ENCODE measurements at regions not wholly inside any gene's neighbourhood (a gene's known extent, or its start where the extent isn't known, plus 50 kb on each side); places are given as distances from the start of the nearest gene placed in this dataset.

DNA sequence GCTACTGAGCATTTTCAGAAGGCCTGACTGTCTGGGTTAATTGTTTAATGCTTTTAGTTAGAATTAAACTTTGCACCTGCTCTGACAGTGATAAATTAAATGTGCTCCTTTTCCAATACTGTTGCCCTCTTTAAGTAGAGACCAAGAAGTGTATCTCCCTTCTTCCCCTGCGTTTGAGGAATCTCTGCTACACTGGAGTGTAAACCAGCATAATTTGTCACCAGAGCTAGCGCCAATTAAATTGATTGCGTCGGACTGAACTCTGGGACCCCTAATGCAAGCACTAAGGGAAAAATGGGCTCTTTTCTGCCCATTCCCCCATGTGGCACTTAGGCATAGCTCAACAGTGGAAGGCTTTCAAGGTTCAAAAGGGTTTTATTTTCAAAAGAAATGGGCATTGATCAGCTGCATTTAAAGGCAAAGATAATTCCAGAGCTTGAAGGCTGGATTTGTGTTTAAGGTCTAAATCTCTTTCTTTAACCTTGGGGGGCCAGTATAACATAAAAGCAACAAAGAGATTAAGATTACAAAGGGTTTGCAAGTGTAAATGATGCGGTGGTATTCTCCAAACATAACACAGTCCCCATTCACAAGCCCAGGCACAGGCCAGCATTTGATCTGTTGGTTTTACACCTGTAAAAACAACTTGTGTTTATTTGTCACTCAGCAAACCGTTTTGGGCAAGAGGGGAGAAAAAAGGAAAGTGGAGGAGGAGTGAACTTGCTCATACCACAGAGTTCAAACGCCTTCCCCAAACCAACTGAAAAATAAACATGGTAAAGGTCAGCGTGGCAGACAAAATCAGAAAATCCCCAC, 427.6 kb downstream of the BCL11A start:
- BruUV-seq (replicated peaks): no TSS peak
- no peaks in the 10 kb centered on the region for H3K79me2 ChIP-seq (ENCODE audit: control insufficient read depth, insufficient read depth, low read length)
- no peaks in the 10 kb centered on the region for H4K20me1 ChIP-seq (ENCODE audit: control insufficient read depth, insufficient read depth)
- H3K27me3 ChIP-seq (replicated peaks in 1 of 2; ENCODE audit: control insufficient read depth in 2 of 2, insufficient read depth in 2 of 2, low read length in 1 of 2): no peaks in the 10 kb centered on the region
- ATAC-seq (no peak), DNase-seq (ENCODE audit: low read depth, low spot score) (no peak), FAIRE-seq (no peak)
- H3K9me3 ChIP-seq (replicated peaks; ENCODE audit: control insufficient read depth, insufficient read depth, low read length): no peaks in the 10 kb centered on the region
- 48% methylated on average over 8 of the region's 8 CpGs for WGBS (ENCODE audit: insufficient coverage, insufficient replicate concordance, low lambda C conversion rate, missing lambda C conversion rate)
- H3K4me3 ChIP-seq: no peak overlapping the region
- ChIA-PET RAD21 (ENCODE audit: unreplicated experiment) (no interaction called here), CTCF (no interaction called here), SMC1A (ENCODE audit: uncharacterized antibody, unreplicated experiment) (no interaction called here), POLR2A (no interaction called here)
- H3K4me2 ChIP-seq (ENCODE audit: control insufficient read depth, insufficient read depth): no peak overlapping the region
- no peak overlapping the region for H2AFZ ChIP-seq (ENCODE audit: control insufficient read depth, low read depth, low read length)
- no peaks in the 10 kb centered on the region for H3K4me1 ChIP-seq (ENCODE audit: control insufficient read depth, insufficient read depth, low read length)
- H3K9ac ChIP-seq (ENCODE audit: control insufficient read depth, insufficient read depth, low read length): no peak overlapping the region
- no peak overlapping the region for H3K27ac ChIP-seq (ENCODE audit: control insufficient read depth, insufficient read depth)
- intact Hi-C loops (cut with micrococcal nuclease; ENCODE audit: unreplicated experiment) (no loop called here), in situ Hi-C loops (cut with MboI) (no loop called here)
- TF ChIP-seq, protein P1, sequence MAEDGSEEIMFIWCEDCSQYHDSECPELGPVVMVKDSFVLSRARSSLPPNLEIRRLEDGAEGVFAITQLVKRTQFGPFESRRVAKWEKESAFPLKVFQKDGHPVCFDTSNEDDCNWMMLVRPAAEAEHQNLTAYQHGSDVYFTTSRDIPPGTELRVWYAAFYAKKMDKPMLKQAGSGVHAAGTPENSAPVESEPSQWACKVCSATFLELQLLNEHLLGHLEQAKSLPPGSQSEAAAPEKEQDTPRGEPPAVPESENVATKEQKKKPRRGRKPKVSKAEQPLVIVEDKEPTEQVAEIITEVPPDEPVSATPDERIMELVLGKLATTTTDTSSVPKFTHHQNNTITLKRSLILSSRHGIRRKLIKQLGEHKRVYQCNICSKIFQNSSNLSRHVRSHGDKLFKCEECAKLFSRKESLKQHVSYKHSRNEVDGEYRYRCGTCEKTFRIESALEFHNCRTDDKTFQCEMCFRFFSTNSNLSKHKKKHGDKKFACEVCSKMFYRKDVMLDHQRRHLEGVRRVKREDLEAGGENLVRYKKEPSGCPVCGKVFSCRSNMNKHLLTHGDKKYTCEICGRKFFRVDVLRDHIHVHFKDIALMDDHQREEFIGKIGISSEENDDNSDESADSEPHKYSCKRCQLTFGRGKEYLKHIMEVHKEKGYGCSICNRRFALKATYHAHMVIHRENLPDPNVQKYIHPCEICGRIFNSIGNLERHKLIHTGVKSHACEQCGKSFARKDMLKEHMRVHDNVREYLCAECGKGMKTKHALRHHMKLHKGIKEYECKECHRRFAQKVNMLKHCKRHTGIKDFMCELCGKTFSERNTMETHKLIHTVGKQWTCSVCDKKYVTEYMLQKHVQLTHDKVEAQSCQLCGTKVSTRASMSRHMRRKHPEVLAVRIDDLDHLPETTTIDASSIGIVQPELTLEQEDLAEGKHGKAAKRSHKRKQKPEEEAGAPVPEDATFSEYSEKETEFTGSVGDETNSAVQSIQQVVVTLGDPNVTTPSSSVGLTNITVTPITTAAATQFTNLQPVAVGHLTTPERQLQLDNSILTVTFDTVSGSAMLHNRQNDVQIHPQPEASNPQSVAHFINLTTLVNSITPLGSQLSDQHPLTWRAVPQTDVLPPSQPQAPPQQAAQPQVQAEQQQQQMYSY (CRISPR knock-in tag; IDR thresholded peaks at IDR 0.05): no peak
- TF ChIP-seq HDAC6 (IDR thresholded peaks at IDR 0.05; ENCODE audit: unreplicated experiment): no peak
- no peak for TF ChIP-seq RBBP5 (conservative IDR thresholded peaks at IDR 0.05)
- TF ChIP-seq RCOR1 (conservative IDR thresholded peaks at IDR 0.05; ENCODE audit: low read depth, low read length): no peak
- no peak for TF ChIP-seq CHD1 (IDR thresholded peaks at IDR 0.05; ENCODE audit: low read depth, low read length)
- TF ChIP-seq CREM (IDR thresholded peaks at IDR 0.05; ENCODE audit: low read depth): no peak
- no peak for TF ChIP-seq JUND (IDR thresholded peaks at IDR 0.05; ENCODE audit: low read depth, low read length)
- no peak for TF ChIP-seq ESRRA (IDR thresholded peaks at IDR 0.05; ENCODE audit: low read length)
- TF ChIP-seq CBX5 (IDR thresholded peaks at IDR 0.05; ENCODE audit: low read depth): no peak
- no peak for TF ChIP-seq KDM1A (IDR thresholded peaks at IDR 0.05; ENCODE audit: borderline replicate concordance)
- no peak for TF ChIP-seq BCL11A (IDR thresholded peaks at IDR 0.05; ENCODE audit: low read depth, low read length)
- TF ChIP-seq HCFC1 (IDR thresholded peaks at IDR 0.05; ENCODE audit: low read length): no peak
- no peak for TF ChIP-seq NFXL1 (IDR thresholded peaks at IDR 0.05; ENCODE audit: borderline replicate concordance)
- H3K36me3 ChIP-seq (ENCODE audit: control insufficient read depth in 2 of 2, insufficient read depth in 2 of 2, low read length in 1 of 2): no peaks in the 10 kb centered on the region

All from GM12878 (cell line).